ELF-1 (cell line): ENCODE measurements at regions not wholly inside any gene's neighbourhood (a gene's known extent, or its start where the extent isn't known, plus 50 kb on each side); places are given as distances from the start of the nearest gene placed in this dataset.

ENCODE experiments used
- DNase-seq: peaks from one replicate; pipeline ENCODE4 v3.0.0-alpha.2; 2016; ENCODE audit warnings: low read depth, low spot score

- peak; percentile 28 for DNase-seq
Observed at GRCh38 chr12:75908961-75909605, 122.5 kb downstream of the PHLDA1 start.

- DNase-seq = no peak
Observed at GRCh38 chr12:75905922-75906321, 125.7 kb downstream of the PHLDA1 start.

GRCh38 chr12:75900781-75901254 is 130.8 kb downstream of the PHLDA1 start:
- no peak for DNase-seq

GRCh38 chr12:75900226-75900625 is 131.3 kb downstream of the PHLDA1 start:
- DNase-seq = no peak

GRCh38 chr12:75894965-75895754 is 136.4 kb downstream of the PHLDA1 start:
- no peak for DNase-seq

GRCh38 chr12:75893765-75894164 is 137.8 kb downstream of the PHLDA1 start:
- DNase-seq = no peak

- DNase-seq = peak; percentile 63
Observed at GRCh38 chr12:75892731-75893408, 138.7 kb downstream of the PHLDA1 start.

GRCh38 chr12:75891072-75891471 is 140.5 kb downstream of the PHLDA1 start:
- DNase-seq = peak; percentile 66

- DNase-seq = no peak
Observed at GRCh38 chr12:75890660-75891059, 140.9 kb downstream of the PHLDA1 start.

GRCh38 chr12:75890141-75890540 is 141.4 kb downstream of the PHLDA1 start:
- DNase-seq = no peak

GRCh38 chr12:75888874-75889613 is 142.5 kb downstream of the PHLDA1 start:
- peak; percentile 37 for DNase-seq

GRCh38 chr12:75888399-75888798 is 143.2 kb downstream of the PHLDA1 start:
- no peak for DNase-seq

- no peak for DNase-seq
Observed at GRCh38 chr12:75887979-75888378, 143.6 kb downstream of the PHLDA1 start.

GRCh38 chr12:75884465-75884985 is 147.1 kb downstream of the PHLDA1 start:
- DNase-seq = no peak

- DNase-seq = no peak
Observed at GRCh38 chr12:75883241-75883640, 148.3 kb downstream of the PHLDA1 start.

- no peak for DNase-seq
Observed at GRCh38 chr12:75882421-75882820, 149.2 kb downstream of the PHLDA1 start.

- DNase-seq = no peak
Observed at GRCh38 chr12:75881920-75882319, 149.7 kb downstream of the PHLDA1 start.

GRCh38 chr12:75877763-75878621 is 153.6 kb downstream of the PHLDA1 start:
- no peak for DNase-seq

- DNase-seq = no peak
Observed at GRCh38 chr12:75876832-75877762, 154.5 kb downstream of the PHLDA1 start.
